ENCODE measurements at regions not wholly inside any gene's neighbourhood (a gene's known extent, or its start where the extent isn't known, plus 50 kb on each side); places are given as distances from the start of the nearest gene placed in this dataset.
"Not testable (repeated sequence)": the region's sequence is repeated elsewhere in the genome, so short reads cannot be mapped to it uniquely, and the experiment has no call there.

DNA sequence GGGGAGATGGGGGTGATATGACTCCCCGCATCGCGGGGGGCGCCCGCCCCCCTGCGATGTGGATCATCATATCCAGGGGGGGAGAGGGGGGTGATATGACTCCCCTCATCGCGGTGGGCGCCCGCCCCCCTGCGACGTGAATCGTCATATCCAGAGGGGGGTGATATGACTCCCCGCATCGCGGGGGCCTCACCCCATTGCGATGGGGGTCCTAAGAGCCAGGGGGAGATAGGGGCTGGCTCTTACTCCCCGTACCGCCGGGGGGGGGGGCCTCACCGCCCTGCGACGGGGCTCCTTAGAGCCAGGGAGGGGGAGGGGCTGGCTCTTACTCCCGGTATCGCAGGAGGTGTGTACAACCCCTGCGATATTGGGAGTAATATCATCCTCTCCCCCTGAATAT lies 54.5 kb upstream of the FRG2C start:
- TF ChIP-seq, protein P1, sequence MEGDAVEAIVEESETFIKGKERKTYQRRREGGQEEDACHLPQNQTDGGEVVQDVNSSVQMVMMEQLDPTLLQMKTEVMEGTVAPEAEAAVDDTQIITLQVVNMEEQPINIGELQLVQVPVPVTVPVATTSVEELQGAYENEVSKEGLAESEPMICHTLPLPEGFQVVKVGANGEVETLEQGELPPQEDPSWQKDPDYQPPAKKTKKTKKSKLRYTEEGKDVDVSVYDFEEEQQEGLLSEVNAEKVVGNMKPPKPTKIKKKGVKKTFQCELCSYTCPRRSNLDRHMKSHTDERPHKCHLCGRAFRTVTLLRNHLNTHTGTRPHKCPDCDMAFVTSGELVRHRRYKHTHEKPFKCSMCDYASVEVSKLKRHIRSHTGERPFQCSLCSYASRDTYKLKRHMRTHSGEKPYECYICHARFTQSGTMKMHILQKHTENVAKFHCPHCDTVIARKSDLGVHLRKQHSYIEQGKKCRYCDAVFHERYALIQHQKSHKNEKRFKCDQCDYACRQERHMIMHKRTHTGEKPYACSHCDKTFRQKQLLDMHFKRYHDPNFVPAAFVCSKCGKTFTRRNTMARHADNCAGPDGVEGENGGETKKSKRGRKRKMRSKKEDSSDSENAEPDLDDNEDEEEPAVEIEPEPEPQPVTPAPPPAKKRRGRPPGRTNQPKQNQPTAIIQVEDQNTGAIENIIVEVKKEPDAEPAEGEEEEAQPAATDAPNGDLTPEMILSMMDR (IDR thresholded peaks at IDR 0.05 in 4 of 5, conservative IDR thresholded peaks at IDR 0.05 in 1 of 5), result not testable (repeated sequence)
- not testable (repeated sequence) for TF ChIP-seq POLR2A (IDR thresholded peaks at IDR 0.05)
